K562 (cell line): ENCODE measurements at regions not wholly inside any gene's neighbourhood (a gene's known extent, or its start where the extent isn't known, plus 50 kb on each side); places are given as distances from the start of the nearest gene placed in this dataset.

ENCODE experiments used
- ATAC-seq: fragments of 200-7000 bp; cut with Tn5 transposase; 3 replicates; pipeline ENCODE4 v1.9.1; 2020; ENCODE audit warnings: moderate library complexity
- BruUV-seq: library from RNA; stranded (reverse); fragments of 400-500 nt; replicated peaks from 2 replicates; lab custom pipeline; 2021; lab: Mats Ljungman, UMichigan
- CTCF ChIA-PET: fragments of 300-600 bp; formaldehyde crosslinking; extraction: SDS; loops from one replicate; lab custom pipeline; 2021; ENCODE audit warnings: low intra/inter-chr PET ratio; lab: Yijun Ruan, JAX
- POLR2A ChIA-PET: fragments of 300-600, 350-650 bp; sonication (Branson Sonifier 250); formaldehyde crosslinking; extraction: SDS; loops from one replicate; lab custom pipeline; 2021; ENCODE audit warnings: antibody characterized with exemption, inconsistent platforms; lab: Yijun Ruan, JAX
- DNase-seq, 4 experiments: peaks; one replicate each; pipeline versions ENCODE4 v3.0.0 to v3.0.0-alpha.2; 2011 to 2018; ENCODE audit warnings: low spot score in 3 of 4, mixed read lengths in 3 of 4; ENCODE audit errors: extremely low read depth in 1 of 4
- FAIRE-seq: peaks from 2 replicates; lab custom pipeline; 2011; peaks lifted over from hg19 to GRCh38; lab: Jason Lieb, UNC
- H2AFZ ChIP-seq: 2 replicates; pipeline ENCODE4 v1.6.0; 2011; ENCODE audit warnings: low read depth, low read length, control low read depth, inconsistent platforms
- H3K27ac ChIP-seq: fragments of 200-600 bp; 3 replicates; pipeline ENCODE4 v1.8.0; 2011; ENCODE audit warnings: low read depth, mild to moderate bottlenecking, control low read depth, inconsistent platforms, low read length, moderate library complexity, mixed read lengths; ENCODE audit errors: extremely low read depth
- H3K27me3 ChIP-seq, 2 experiments: fragments of 300-600 bp in 1 of 2; 2 replicates in 1 of 2; 3 replicates in 1 of 2; pipeline versions ENCODE4 v1.6.0 to v1.8.0; 2011; ENCODE audit warnings: inconsistent platforms in 2 of 2, low read length in 2 of 2, mild to moderate bottlenecking in 1 of 2, mixed read lengths in 1 of 2, moderate library complexity in 1 of 2; ENCODE audit not compliant: control insufficient read depth in 2 of 2, insufficient read depth in 2 of 2
- H3K36me3 ChIP-seq: fragments of 300-600 bp; 3 replicates; pipeline ENCODE4 v1.8.0; 2011; ENCODE audit warnings: mild to moderate bottlenecking, low read length, inconsistent platforms; ENCODE audit not compliant: control insufficient read depth, insufficient read depth
- H3K4me1 ChIP-seq, 2 experiments: fragments of 200-600 bp in 1 of 2; replicated peaks in 1 of 2; 2 replicates in 1 of 2; 3 replicates in 1 of 2; pipeline versions ENCODE4 v1.5.1 to v1.8.0; 2011; ENCODE audit warnings: inconsistent platforms in 2 of 2, low read length in 2 of 2, mild to moderate bottlenecking in 1 of 2, mixed read lengths in 1 of 2, moderate library complexity in 1 of 2; ENCODE audit not compliant: control insufficient read depth in 2 of 2, insufficient read depth in 2 of 2
- H3K4me2 ChIP-seq: 2 replicates; pipeline ENCODE4 v1.6.1; 2011; ENCODE audit warnings: low read length, control low read depth, inconsistent platforms, mixed read lengths; ENCODE audit not compliant: insufficient read depth
- H3K4me3 ChIP-seq: fragments of 200-600 bp; sonication (generic), shearing (Covaris generic); 2 replicates; pipeline ENCODE4 v1.5.1; 2016; ENCODE audit warnings: control low read depth, inconsistent platforms
- H3K79me2 ChIP-seq: fragments of 200-600 bp; 3 replicates; pipeline ENCODE4 v1.8.0; 2011; ENCODE audit warnings: low read length, inconsistent platforms; ENCODE audit not compliant: control insufficient read depth, insufficient read depth
- H3K9ac ChIP-seq, 2 experiments: 2 replicates each; pipeline versions ENCODE4 v1.6.0 to v1.6.1; 2011; ENCODE audit warnings: low read depth in 2 of 2, low read length in 2 of 2, control low read depth in 1 of 2, inconsistent platforms in 1 of 2, mild to moderate bottlenecking in 1 of 2, mixed read lengths in 1 of 2; ENCODE audit not compliant: insufficient read depth in 1 of 2
- H3K9me1 ChIP-seq: one replicate; pipeline ENCODE4 v1.6.0; 2011; ENCODE audit warnings: inconsistent platforms, mild to moderate bottlenecking, low read length, moderate library complexity; ENCODE audit not compliant: control insufficient read depth, insufficient read depth
- H3K9me3 ChIP-seq: replicated peaks from 2 replicates; pipeline ENCODE4 v1.5.1; 2011; ENCODE audit warnings: low read depth, low read length, inconsistent platforms; ENCODE audit not compliant: control insufficient read depth, insufficient read depth
- H4K20me1 ChIP-seq: replicated peaks from 2 replicates; pipeline ENCODE4 v1.6.1; 2011; ENCODE audit warnings: low read length, inconsistent platforms, mixed read lengths; ENCODE audit not compliant: control insufficient read depth, insufficient read depth
- FOXM1 ChIP-seq, 2 experiments: fragments of 450-650 bp in 1 of 2; sonication (generic) in 1 of 2; formaldehyde crosslinking in 1 of 2; IDR thresholded peaks; 2 replicates each; pipeline versions ENCODE4 v1.6.1 to v1.9.0; 2017 to 2022; ENCODE audit warnings: low read depth in 2 of 2, mild to moderate bottlenecking in 2 of 2, missing genetic modification reagents in 1 of 2, moderate library complexity in 1 of 2
- SPI1 ChIP-seq: IDR thresholded peaks from 2 replicates; pipeline ENCODE4 v1.6.1; 2011; ENCODE audit warnings: low read depth, low read length, control low read depth, borderline replicate concordance
- TFAM ChIP-seq: fragments of 250-450 bp; sonication (Bioruptor Pico); conservative IDR thresholded peaks from 2 replicates; pipeline ENCODE4 v1.5.0; 2021; ENCODE audit warnings: mild to moderate bottlenecking, moderate library complexity
- ZFP1 ChIP-seq: fragments of 450-650 bp; formaldehyde crosslinking; IDR thresholded peaks from 2 replicates; pipeline ENCODE4 v1.4.0; 2020; ENCODE audit warnings: mild to moderate bottlenecking, mixed read lengths
- WGBS: fragments of 100-300 bp; shearing (Covaris generic); methylation state at CpG from one replicate; pipeline ENCODE4 v1.1.6; 2016; ENCODE audit warnings: low coverage, mixed read lengths; ENCODE audit not compliant: insufficient coverage; ENCODE audit errors: missing lambda C conversion rate; 5-methylcytosine and 5-hydroxymethylcytosine counted together
- in situ Hi-C: fragments of 300-500 bp; cut with MboI; formaldehyde crosslinking; loops from 4 replicates; pipeline ENCODE4 v1.15.0; 2018; ENCODE audit warnings: inconsistent platforms, mixed read lengths
- intact Hi-C: fragments of 100-400 bp; cut with micrococcal nuclease; formaldehyde crosslinking; loops from 2 replicates; pipeline ENCODE4 v1.14.2; 2022
- TF ChIP-seq, protein P1 (sequence below): fragments of 450-650 bp; IDR thresholded peaks from 2 replicates; pipeline ENCODE4 v1.6.1; 2018; ENCODE audit not compliant: partially characterized antibody

DNA sequence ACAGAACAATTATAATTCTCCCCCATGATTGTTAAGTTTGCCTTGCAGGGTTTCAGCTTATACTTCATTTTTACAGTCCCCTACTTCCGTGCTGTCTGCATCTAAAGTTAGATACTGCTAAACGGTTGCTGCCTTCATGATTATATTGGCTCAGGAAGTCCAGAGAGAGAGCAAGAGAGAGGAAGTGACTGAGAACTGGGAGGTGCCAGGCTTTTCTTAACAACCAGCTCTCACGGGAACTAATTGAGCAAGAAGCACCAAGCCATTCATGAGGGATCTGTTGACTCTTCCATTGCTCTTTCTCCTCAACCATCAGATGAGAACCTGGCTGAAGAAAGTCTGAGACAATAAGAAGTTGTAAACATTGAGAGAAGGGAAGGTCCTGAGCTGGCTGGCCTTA is 125.5 kb upstream of the SIX2 start:
- H3K9me3 ChIP-seq, result no peaks in the 10 kb centered on the region
- TF ChIP-seq FOXM1 (IDR thresholded peaks at IDR 0.05; ENCODE audit: low read depth), result no peak
- TF ChIP-seq FOXM1 (CRISPR knock-in tag; IDR thresholded peaks at IDR 0.05; ENCODE audit: low read depth), result no peak
- TF ChIP-seq ZFP1, result no peak
- TF ChIP-seq SPI1, result peak; percentile 51; the same call in 1 of the 2 replicates
- in situ Hi-C loops (no loop called here), intact Hi-C loops (no loop called here)
- no TSS peak for BruUV-seq
- no peak overlapping the region for H3K27ac ChIP-seq
- ATAC-seq (no peak), FAIRE-seq (no peak), DNase-seq (no peak)
- no peak overlapping the region for H3K4me3 ChIP-seq
- 0% methylated on average over 3 of the region's 3 CpGs for WGBS
- no peak overlapping the region for H3K4me2 ChIP-seq
- H3K79me2 ChIP-seq, result no peaks in the 10 kb centered on the region
- ChIA-PET POLR2A (interaction anchor here (1.3 kb wide), 1 partner anchor 14 kb away, joined by 3 read pairs; no protein-coding TSS in a partner anchor), CTCF (no interaction called here)
- peaks cover 3% of the 10 kb centered on the region in 2 experiments; a peak in 3 of 5 replicates for H3K27me3 ChIP-seq
- no peaks in the 10 kb centered on the region for H4K20me1 ChIP-seq
- H3K4me1 ChIP-seq, result no peaks in the 10 kb centered on the region
- no peaks in the 10 kb centered on the region for H3K9me1 ChIP-seq
- H2AFZ ChIP-seq, result no peak overlapping the region
- no peak overlapping the region for H3K9ac ChIP-seq
- H3K36me3 ChIP-seq, result no peaks in the 10 kb centered on the region

DNA sequence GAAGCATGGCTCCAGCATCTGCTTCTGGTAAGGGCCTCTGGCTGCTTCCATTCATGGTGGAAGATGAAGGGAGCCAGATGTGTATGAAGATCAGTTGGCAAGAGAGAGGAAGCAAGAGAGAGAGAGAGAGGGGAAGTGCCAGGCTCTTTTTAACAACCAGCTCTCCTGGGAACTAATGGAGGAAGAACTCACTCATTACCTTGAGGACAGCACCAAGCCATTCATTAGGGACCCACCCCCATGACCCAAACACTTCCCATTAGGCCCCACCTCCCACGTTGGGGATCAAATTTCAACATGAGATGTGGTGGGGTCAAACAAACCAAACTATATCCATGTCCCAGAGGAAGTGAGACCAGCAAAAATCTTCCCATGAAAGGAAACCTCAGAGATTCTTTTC is 124.8 kb upstream of the SIX2 start:
- Histone ChIP-seq H3K4me1 (no peaks in the 10 kb centered on the region), H3K9ac (no peak overlapping the region), H4K20me1 (no peaks in the 10 kb centered on the region), H3K79me2 (no peaks in the 10 kb centered on the region), H3K27me3 (peaks cover 3% of the 10 kb centered on the region in 2 experiments; a peak in 3 of 5 replicates), H3K9me3 (no peaks in the 10 kb centered on the region), H3K36me3 (no peaks in the 10 kb centered on the region), H3K9me1 (no peaks in the 10 kb centered on the region), H3K27ac (no peak overlapping the region), H3K4me2 (no peak overlapping the region), H2AFZ (no peak overlapping the region), H3K4me3 (no peak overlapping the region)
- intact Hi-C loops (no loop called here), in situ Hi-C loops (no loop called here)
- ATAC-seq, result no peak
- no peak for DNase-seq
- WGBS, result 0% methylated on average over 1 of the region's 1 CpG
- no peak for FAIRE-seq
- BruUV-seq, result no TSS peak
- ChIA-PET CTCF (no interaction called here), POLR2A (no interaction called here)
- TF ChIP-seq, protein P1, sequence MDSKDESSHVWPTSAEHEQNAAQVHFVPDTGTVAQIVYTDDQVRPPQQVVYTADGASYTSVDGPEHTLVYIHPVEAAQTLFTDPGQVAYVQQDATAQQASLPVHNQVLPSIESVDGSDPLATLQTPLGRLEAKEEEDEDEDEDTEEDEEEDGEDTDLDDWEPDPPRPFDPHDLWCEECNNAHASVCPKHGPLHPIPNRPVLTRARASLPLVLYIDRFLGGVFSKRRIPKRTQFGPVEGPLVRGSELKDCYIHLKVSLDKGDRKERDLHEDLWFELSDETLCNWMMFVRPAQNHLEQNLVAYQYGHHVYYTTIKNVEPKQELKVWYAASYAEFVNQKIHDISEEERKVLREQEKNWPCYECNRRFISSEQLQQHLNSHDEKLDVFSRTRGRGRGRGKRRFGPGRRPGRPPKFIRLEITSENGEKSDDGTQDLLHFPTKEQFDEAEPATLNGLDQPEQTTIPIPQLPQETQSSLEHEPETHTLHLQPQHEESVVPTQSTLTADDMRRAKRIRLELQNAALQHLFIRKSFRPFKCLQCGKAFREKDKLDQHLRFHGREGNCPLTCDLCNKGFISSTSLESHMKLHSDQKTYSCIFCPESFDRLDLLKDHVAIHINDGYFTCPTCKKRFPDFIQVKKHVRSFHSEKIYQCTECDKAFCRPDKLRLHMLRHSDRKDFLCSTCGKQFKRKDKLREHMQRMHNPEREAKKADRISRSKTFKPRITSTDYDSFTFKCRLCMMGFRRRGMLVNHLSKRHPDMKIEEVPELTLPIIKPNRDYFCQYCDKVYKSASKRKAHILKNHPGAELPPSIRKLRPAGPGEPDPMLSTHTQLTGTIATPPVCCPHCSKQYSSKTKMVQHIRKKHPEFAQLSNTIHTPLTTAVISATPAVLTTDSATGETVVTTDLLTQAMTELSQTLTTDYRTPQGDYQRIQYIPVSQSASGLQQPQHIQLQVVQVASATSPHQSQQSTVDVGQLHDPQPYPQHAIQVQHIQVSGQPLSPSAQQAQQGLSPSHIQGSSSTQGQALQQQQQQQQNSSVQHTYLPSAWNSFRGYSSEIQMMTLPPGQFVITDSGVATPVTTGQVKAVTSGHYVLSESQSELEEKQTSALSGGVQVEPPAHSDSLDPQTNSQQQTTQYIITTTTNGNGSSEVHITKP, result peak; percentile 27
- no peak for TF ChIP-seq TFAM
